ENCODE measurements at regions not wholly inside any gene's neighbourhood (a gene's known extent, or its start where the extent isn't known, plus 50 kb on each side); places are given as distances from the start of the nearest gene placed in this dataset.
"Not testable (repeated sequence)": the region's sequence is repeated elsewhere in the genome, so short reads cannot be mapped to it uniquely, and the experiment has no call there.

DNA sequence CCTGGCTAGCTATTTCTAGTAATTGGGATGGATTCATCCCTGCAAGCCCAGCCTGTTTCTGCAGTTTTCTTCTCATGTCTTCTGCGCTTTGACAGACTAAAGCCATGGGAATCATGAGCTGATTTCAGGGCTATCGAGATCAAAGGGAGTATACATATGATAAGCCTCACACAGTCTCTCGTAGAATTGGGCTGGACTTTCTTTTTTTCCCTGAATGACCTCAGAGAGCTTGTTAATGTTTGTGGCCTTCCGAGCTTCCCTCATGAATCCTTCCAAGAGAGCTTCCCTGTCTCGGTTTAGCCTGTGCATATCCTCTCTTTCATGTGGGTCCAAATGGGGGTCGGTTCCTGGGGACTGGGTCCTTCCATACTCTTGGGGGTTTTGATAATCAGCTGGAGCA lies 130.3 kb downstream of the ADRA2C start:
- no peak for TF ChIP-seq CTCF (conservative IDR thresholded peaks at IDR 0.05)
- Mint-ChIP-seq H3K27ac (no peak overlapping the region), H3K4me1 (ENCODE audit: unreplicated experiment) (no peaks in the 10 kb centered on the region), H3K4me3 (no peak overlapping the region), H3K9me3 (no peaks in the 10 kb centered on the region), H3K36me3 (no peaks in the 10 kb centered on the region), H3K27me3 (peaks cover 23% of the 10 kb centered on the region)
- DNase-seq (ENCODE audit: extremely low spot score, unreplicated experiment), result no peak

DNA sequence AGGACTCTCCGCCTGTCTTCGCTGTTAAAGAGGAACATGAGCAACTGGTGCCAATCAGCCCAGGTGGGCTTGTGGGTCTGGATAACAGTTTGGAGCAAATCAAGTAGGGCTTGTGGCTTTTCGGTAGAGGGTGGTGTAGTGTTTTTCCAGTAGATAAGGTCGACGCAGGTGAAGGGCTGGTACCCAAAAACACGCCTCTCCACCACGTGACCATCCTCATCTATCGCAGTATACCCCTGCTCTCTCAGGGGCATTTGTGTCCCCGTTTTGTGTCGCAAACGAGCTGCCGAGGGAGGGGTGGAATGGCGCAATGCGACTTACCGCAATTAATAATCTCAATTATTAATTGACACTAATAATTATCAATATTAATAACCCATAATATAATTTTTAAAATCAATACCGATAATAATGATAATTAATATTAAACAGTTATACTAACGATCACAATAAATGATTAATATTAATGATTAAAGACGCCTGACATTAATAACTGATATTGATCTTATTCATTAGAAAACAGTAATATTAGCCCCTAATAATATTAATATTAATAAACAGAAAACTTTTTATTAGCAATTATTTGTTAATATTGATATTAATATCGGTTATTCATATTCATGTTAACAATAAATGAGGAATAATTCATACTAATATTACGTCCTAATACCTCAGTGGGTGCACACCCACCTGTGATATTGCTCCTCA lies 130.8 kb downstream of the ADRA2C start:
- not testable (repeated sequence) for H3K4me3 Mint-ChIP-seq; H3K9me3 Mint-ChIP-seq; H3K36me3 Mint-ChIP-seq; H3K4me1 Mint-ChIP-seq (ENCODE audit: unreplicated experiment); H3K27ac Mint-ChIP-seq; DNase-seq (ENCODE audit: extremely low spot score, unreplicated experiment)
- peaks cover 25% of the 10 kb centered on the region for H3K27me3 Mint-ChIP-seq

- H3K36me3 Mint-ChIP-seq, result no peaks in the 10 kb centered on the region
- TF ChIP-seq CTCF (conservative IDR thresholded peaks at IDR 0.05), result no peak
- DNase-seq (ENCODE audit: extremely low spot score, unreplicated experiment), result no peak
- no peaks in the 10 kb centered on the region for H3K9me3 Mint-ChIP-seq
- peaks cover 21% of the 10 kb centered on the region for H3K27me3 Mint-ChIP-seq
- no peak overlapping the region for H3K4me3 Mint-ChIP-seq
- no peak overlapping the region for H3K27ac Mint-ChIP-seq
- no peaks in the 10 kb centered on the region for H3K4me1 Mint-ChIP-seq (ENCODE audit: unreplicated experiment)
Observed at GRCh38 chr4:3898098-3898497, 131.9 kb downstream of the ADRA2C start.

- not testable (repeated sequence) for DNase-seq (ENCODE audit: extremely low spot score, unreplicated experiment); H3K36me3 Mint-ChIP-seq; H3K27ac Mint-ChIP-seq; H3K9me3 Mint-ChIP-seq; H3K4me3 Mint-ChIP-seq; H3K4me1 Mint-ChIP-seq (ENCODE audit: unreplicated experiment)
- H3K27me3 Mint-ChIP-seq, result peaks cover 13% of the 10 kb centered on the region
Observed at GRCh38 chr4:3898928-3899327, 132.7 kb downstream of the ADRA2C start.

DNA sequence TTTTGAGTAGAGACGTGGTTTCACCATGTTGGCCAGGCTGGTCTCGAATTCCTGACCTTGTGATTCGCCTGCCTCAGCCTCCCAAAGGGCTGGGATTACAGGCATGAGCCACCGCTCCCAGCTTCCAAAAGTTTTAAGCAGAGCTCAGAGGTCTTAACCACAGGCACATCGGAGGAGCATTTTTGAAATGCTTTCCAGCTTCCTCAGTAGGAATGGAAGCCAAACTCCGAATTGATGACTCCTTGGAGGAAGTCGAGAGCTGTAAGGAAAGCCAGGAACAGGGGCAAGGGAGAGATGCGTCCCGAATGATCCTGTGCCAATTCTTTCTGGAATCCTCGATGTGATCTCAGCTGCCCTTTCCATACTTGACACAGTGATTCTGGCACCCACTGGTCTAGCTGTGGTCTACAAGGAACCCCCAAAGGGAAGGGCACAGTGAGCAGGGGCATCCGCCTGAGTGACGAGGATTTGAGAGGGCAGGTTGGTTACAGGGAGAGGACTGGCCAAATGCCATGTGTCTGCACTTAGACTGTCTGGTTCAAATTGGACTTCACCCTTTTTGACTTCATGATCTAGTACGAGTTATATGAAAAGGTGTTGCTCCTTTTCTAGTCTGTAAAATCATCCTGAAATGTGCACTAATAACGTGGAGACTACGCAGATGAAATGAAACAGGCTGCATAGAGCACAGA lies 138.2 kb downstream of the ADRA2C start:
- H3K4me1 Mint-ChIP-seq (ENCODE audit: unreplicated experiment); H3K4me3 Mint-ChIP-seq; DNase-seq (ENCODE audit: extremely low spot score, unreplicated experiment); H3K36me3 Mint-ChIP-seq; H3K27ac Mint-ChIP-seq; H3K9me3 Mint-ChIP-seq: not testable (repeated sequence)
- peaks cover 16% of the 10 kb centered on the region for H3K27me3 Mint-ChIP-seq

GRCh38 chr4:3909616-3910015 lies 143.4 kb downstream of the ADRA2C start:
- H3K4me3 Mint-ChIP-seq; H3K36me3 Mint-ChIP-seq; H3K4me1 Mint-ChIP-seq (ENCODE audit: unreplicated experiment); DNase-seq (ENCODE audit: extremely low spot score, unreplicated experiment); H3K27ac Mint-ChIP-seq; H3K9me3 Mint-ChIP-seq: not testable (repeated sequence)
- H3K27me3 Mint-ChIP-seq, result peaks cover 19% of the 10 kb centered on the region

- H3K4me3 Mint-ChIP-seq; H3K4me1 Mint-ChIP-seq (ENCODE audit: unreplicated experiment); H3K36me3 Mint-ChIP-seq; H3K9me3 Mint-ChIP-seq; H3K27ac Mint-ChIP-seq; DNase-seq (ENCODE audit: extremely low spot score, unreplicated experiment): not testable (repeated sequence)
- H3K27me3 Mint-ChIP-seq, result peaks cover 17% of the 10 kb centered on the region
Observed at GRCh38 chr4:3910161-3910950, 144.2 kb downstream of the ADRA2C start.
